HG02970 (cell line): ENCODE measurements at regions not wholly inside any gene's neighbourhood (a gene's known extent, or its start where the extent isn't known, plus 50 kb on each side); places are given as distances from the start of the nearest gene placed in this dataset.
"Not testable (repeated sequence)": the region's sequence is repeated elsewhere in the genome, so short reads cannot be mapped to it uniquely, and the experiment has no call there.

Source experiments
- ATAC-seq: cut with Tn5 transposase; IDR thresholded peaks from one replicate; pipeline ENCODE4 v1.9.1; 2021; ENCODE audit warnings: mild to moderate bottlenecking, moderate library complexity, moderate number of reproducible peaks; ENCODE audit not compliant: unreplicated experiment, low FRiP score

GRCh38 chr7:10779465-10780399, 193.9 kb upstream of the PHF14 start:
- ATAC-seq, result no peak

- ATAC-seq, result no peak
These were observed 193.3 kb upstream of the PHF14 start for GRCh38 chr7:10780400-10780747.

- not testable (repeated sequence) for ATAC-seq
These were observed 186.7 kb upstream of the PHF14 start for GRCh38 chr7:10786976-10787375.

- ATAC-seq, result no peak
These were observed 184.5 kb upstream of the PHF14 start for GRCh38 chr7:10789170-10789569.

- no peak for ATAC-seq
These were observed 182.8 kb upstream of the PHF14 start for GRCh38 chr7:10790910-10791309.

GRCh38 chr7:10793995-10794775, 179.5 kb upstream of the PHF14 start:
- ATAC-seq, result no peak

GRCh38 chr7:10797157-10797556, 176.5 kb upstream of the PHF14 start:
- no peak for ATAC-seq

GRCh38 chr7:10798044-10798443, 175.6 kb upstream of the PHF14 start:
- ATAC-seq, result no peak

- no peak for ATAC-seq
These were observed 174.2 kb upstream of the PHF14 start for GRCh38 chr7:10799475-10799874.

- no peak for ATAC-seq
These were observed 171.7 kb upstream of the PHF14 start for GRCh38 chr7:10802011-10802410.

- no peak for ATAC-seq
These were observed 171.1 kb upstream of the PHF14 start for GRCh38 chr7:10802526-10802925.

GRCh38 chr7:10803720-10804119, 170.0 kb upstream of the PHF14 start:
- no peak for ATAC-seq

GRCh38 chr7:10804770-10805169, 168.9 kb upstream of the PHF14 start:
- ATAC-seq, result no peak

GRCh38 chr7:10815546-10815945, 158.1 kb upstream of the PHF14 start:
- ATAC-seq, result no peak

GRCh38 chr7:10821156-10821555, 152.5 kb upstream of the PHF14 start:
- ATAC-seq, result no peak

- no peak for ATAC-seq
These were observed 149.5 kb upstream of the PHF14 start for GRCh38 chr7:10824154-10824553.

GRCh38 chr7:10838228-10838627, 135.4 kb upstream of the PHF14 start:
- no peak for ATAC-seq

- ATAC-seq, result no peak
These were observed 128.4 kb upstream of the PHF14 start for GRCh38 chr7:10845225-10845624.

GRCh38 chr7:10855583-10855982, 118.1 kb upstream of the PHF14 start:
- ATAC-seq, result no peak

- ATAC-seq, result no peak
These were observed 113.2 kb upstream of the PHF14 start for GRCh38 chr7:10860516-10860915.

- no peak for ATAC-seq
These were observed 110.2 kb upstream of the PHF14 start for GRCh38 chr7:10863476-10863875.

- ATAC-seq, result no peak
These were observed 99.0 kb upstream of the PHF14 start for GRCh38 chr7:10874666-10875065.
